B cell (primary cell): ENCODE measurements at regions not wholly inside any gene's neighbourhood (a gene's known extent, or its start where the extent isn't known, plus 50 kb on each side); places are given as distances from the start of the nearest gene placed in this dataset.

Experiments
- ATAC-seq: fragments of 200-7000 bp; cut with Tn5 transposase; one replicate; pipeline ENCODE4 v1.10.0; 2021; ENCODE audit warnings: low read depth, mild to moderate bottlenecking, moderate number of reproducible peaks, moderate library complexity
- CTCF ChIA-PET: fragments of 350-600 bp; sonication (Branson Sonifier 250); formaldehyde crosslinking; loops from one replicate; lab custom pipeline; 2021; ENCODE audit warnings: antibody characterized with exemption, inconsistent platforms; lab: Charles Lee
- POLR2A ChIA-PET: fragments of 350-600 bp; sonication (Branson Sonifier 250); formaldehyde crosslinking; loops from one replicate; lab custom pipeline; 2021; ENCODE audit warnings: antibody characterized with exemption; lab: Charles Lee
- DNase-seq: peaks from one replicate; pipeline ENCODE4 v3.0.0; 2013
- H2AFZ ChIP-seq: 2 replicates; pipeline ENCODE4 v1.6.1; 2012; ENCODE audit warnings: mild to moderate bottlenecking, low read depth, low read length; ENCODE audit not compliant: insufficient read depth, poor library complexity, severe bottlenecking
- H3K27ac ChIP-seq, 2 donors: 1 replicate in 1 of 2; 2 replicates in 1 of 2; pipeline ENCODE4 v1.5.1; 2012 to 2013; ENCODE audit warnings: low read length in 2 of 2, mild to moderate bottlenecking in 2 of 2, moderate library complexity in 1 of 2
- H3K27me3 ChIP-seq, 4 experiments: fragments of 200-600 bp in 1 of 4; sonication (generic) in 1 of 4; replicated peaks in 1 of 4; 1 replicate in 2 of 4; 2 replicates in 2 of 4; pipeline versions ENCODE4 v1.6.1 to v1.7.0; 2013 to 2016; ENCODE audit warnings: low read length in 3 of 4, mild to moderate bottlenecking in 2 of 4, mixed read lengths in 1 of 4, moderate library complexity in 1 of 4; ENCODE audit not compliant: insufficient read depth in 4 of 4, control insufficient read depth in 3 of 4; ENCODE audit errors: control extremely low read depth in 1 of 4
- H3K36me3 ChIP-seq, 2 experiments: replicated peaks in 1 of 2; 1 replicate in 1 of 2; 2 replicates in 1 of 2; pipeline versions ENCODE4 v1.6.1 to v1.7.1; 2013; ENCODE audit warnings: low read length in 1 of 2; ENCODE audit not compliant: insufficient read depth in 2 of 2, control insufficient read depth in 1 of 2; ENCODE audit errors: control extremely low read depth in 1 of 2, extremely low read depth in 1 of 2
- H3K4me1 ChIP-seq, 2 donors: fragments of 200-600 bp in 1 of 2; sonication (generic) in 1 of 2; 1 replicate in 1 of 2; 2 replicates in 1 of 2; pipeline versions ENCODE4 v1.5.1 to v1.6.1; 2013 to 2017; ENCODE audit warnings: low read length in 2 of 2; ENCODE audit not compliant: control insufficient read depth in 2 of 2, insufficient read depth in 2 of 2
- H3K4me2 ChIP-seq: replicated peaks from 2 replicates; pipeline ENCODE3; 2012; ENCODE audit warnings: mild to moderate bottlenecking, low read depth, low read length; ENCODE audit not compliant: poor library complexity, severe bottlenecking
- H3K4me3 ChIP-seq, 5 experiments: fragments of 200-600 bp in 1 of 5; sonication (generic) in 1 of 5; 1 replicate in 3 of 5; 2 replicates in 2 of 5; pipeline versions ENCODE4 v1.5.1 to v1.7.0; 2011 to 2016; ENCODE audit warnings: low read length in 4 of 5, mild to moderate bottlenecking in 4 of 5, low read depth in 2 of 5, control low read depth in 1 of 5, moderate library complexity in 1 of 5; ENCODE audit not compliant: insufficient read depth in 1 of 5; ENCODE audit errors: control extremely low read depth in 1 of 5, extremely low read depth in 1 of 5
- H3K79me2 ChIP-seq: fragments of 200-600 bp; sonication (generic); one replicate; pipeline ENCODE4 v1.6.0; 2016; ENCODE audit warnings: low read length; ENCODE audit not compliant: control insufficient read depth, insufficient read depth
- H3K9ac ChIP-seq: fragments of 200-600 bp; sonication (generic); 2 replicates; pipeline ENCODE4 v1.6.1; 2017; ENCODE audit warnings: mild to moderate bottlenecking, low read length, moderate library complexity
- H3K9me3 ChIP-seq, 3 donors: one replicate each; pipeline versions ENCODE4 v1.6.1 to v1.7.1; 2013; ENCODE audit warnings: low read length in 2 of 3; ENCODE audit not compliant: control insufficient read depth in 2 of 3, insufficient read depth in 1 of 3; ENCODE audit errors: control extremely low read depth in 1 of 3
- H4K20me1 ChIP-seq: 2 replicates; pipeline ENCODE4 v1.6.0; 2012; ENCODE audit warnings: mild to moderate bottlenecking, low read length; ENCODE audit not compliant: insufficient read depth, control insufficient read depth, poor library complexity, severe bottlenecking
- H3K27ac Mint-ChIP-seq: one replicate; pipeline ENCODE4 v1.8.0; 2021; ENCODE audit warnings: mixed read lengths
- H3K27me3 Mint-ChIP-seq: one replicate; pipeline ENCODE4 v1.8.0; 2021; ENCODE audit warnings: mixed read lengths
- H3K4me1 Mint-ChIP-seq: one replicate; pipeline ENCODE4 v1.8.0; 2021; ENCODE audit warnings: mixed read lengths
- H3K4me3 Mint-ChIP-seq: one replicate; pipeline ENCODE4 v1.8.0; 2021; ENCODE audit warnings: mixed read lengths
- H3K9me3 Mint-ChIP-seq: one replicate; pipeline ENCODE4 v1.8.0; 2022; ENCODE audit warnings: mixed read lengths; ENCODE audit not compliant: insufficient read depth
- EZH2 ChIP-seq: IDR thresholded peaks from 2 replicates; pipeline ENCODE4 v1.6.1; 2012; ENCODE audit warnings: borderline replicate concordance, low read depth, mild to moderate bottlenecking, moderate library complexity, low read length; ENCODE audit not compliant: insufficient read depth, poor library complexity, severe bottlenecking
- WGBS: methylation state at CpG from one replicate; pipeline ENCODE4 v1.1.5; 2013; ENCODE audit warnings: missing lambda C conversion rate; ENCODE audit not compliant: insufficient coverage; 5-methylcytosine and 5-hydroxymethylcytosine counted together
- intact Hi-C: fragments of 100-400 bp; cut with micrococcal nuclease; formaldehyde crosslinking; loops from one replicate; pipeline ENCODE4 v1.10.0; 2022
- TF ChIP-seq, protein P1 (sequence below): fragments of 200-600 bp; IDR thresholded peaks from one replicate; pipeline ENCODE4 v1.8.0; 2022; ENCODE audit warnings: antibody characterized with exemption, mild to moderate bottlenecking

GRCh38 chr4:138960175-138960710, 55.3 kb upstream of the NOCT start:
- TF ChIP-seq EZH2: no peak
- TF ChIP-seq, protein P1, sequence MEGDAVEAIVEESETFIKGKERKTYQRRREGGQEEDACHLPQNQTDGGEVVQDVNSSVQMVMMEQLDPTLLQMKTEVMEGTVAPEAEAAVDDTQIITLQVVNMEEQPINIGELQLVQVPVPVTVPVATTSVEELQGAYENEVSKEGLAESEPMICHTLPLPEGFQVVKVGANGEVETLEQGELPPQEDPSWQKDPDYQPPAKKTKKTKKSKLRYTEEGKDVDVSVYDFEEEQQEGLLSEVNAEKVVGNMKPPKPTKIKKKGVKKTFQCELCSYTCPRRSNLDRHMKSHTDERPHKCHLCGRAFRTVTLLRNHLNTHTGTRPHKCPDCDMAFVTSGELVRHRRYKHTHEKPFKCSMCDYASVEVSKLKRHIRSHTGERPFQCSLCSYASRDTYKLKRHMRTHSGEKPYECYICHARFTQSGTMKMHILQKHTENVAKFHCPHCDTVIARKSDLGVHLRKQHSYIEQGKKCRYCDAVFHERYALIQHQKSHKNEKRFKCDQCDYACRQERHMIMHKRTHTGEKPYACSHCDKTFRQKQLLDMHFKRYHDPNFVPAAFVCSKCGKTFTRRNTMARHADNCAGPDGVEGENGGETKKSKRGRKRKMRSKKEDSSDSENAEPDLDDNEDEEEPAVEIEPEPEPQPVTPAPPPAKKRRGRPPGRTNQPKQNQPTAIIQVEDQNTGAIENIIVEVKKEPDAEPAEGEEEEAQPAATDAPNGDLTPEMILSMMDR: no peak
- DNase-seq (no peak), ATAC-seq (no peak)
- no peak overlapping the region for H3K27ac Mint-ChIP-seq
- Histone ChIP-seq H3K27me3 (no peaks in the 10 kb centered on the region), H3K4me3 (no peak overlapping the region), H2AFZ (no peak overlapping the region), H3K4me2 (no peak overlapping the region), H3K79me2 (no peaks in the 10 kb centered on the region), H4K20me1 (no peaks in the 10 kb centered on the region), H3K9ac (no peak overlapping the region), H3K36me3 (no peaks in the 10 kb centered on the region), H3K27ac (no peak overlapping the region), H3K9me3 (no peaks in the 10 kb centered on the region), H3K4me1 (no peaks in the 10 kb centered on the region)
- H3K9me3 Mint-ChIP-seq: no peaks in the 10 kb centered on the region
- H3K4me1 Mint-ChIP-seq: no peaks in the 10 kb centered on the region
- intact Hi-C loops: no loop called here
- CTCF ChIA-PET: no interaction called here
- 38% methylated on average over 1 of the region's 4 CpGs for WGBS
- no peak overlapping the region for H3K4me3 Mint-ChIP-seq
- peaks cover 7% of the 10 kb centered on the region for H3K27me3 Mint-ChIP-seq
- POLR2A ChIA-PET: no interaction called here

GRCh38 chr4:138959097-138959815, 56.3 kb upstream of the NOCT start:
- no peaks in the 10 kb centered on the region for H3K9me3 ChIP-seq
- H3K4me3 Mint-ChIP-seq: no peak overlapping the region
- H3K4me1 Mint-ChIP-seq: no peaks in the 10 kb centered on the region
- H3K9ac ChIP-seq: no peak overlapping the region
- no peaks in the 10 kb centered on the region for H3K27me3 ChIP-seq
- intact Hi-C loops: no loop called here
- no peak overlapping the region for H3K27ac Mint-ChIP-seq
- ATAC-seq (no peak), DNase-seq (no peak)
- 62% methylated on average over 3 of the region's 5 CpGs for WGBS
- H3K27me3 Mint-ChIP-seq: peaks cover 7% of the 10 kb centered on the region
- no peak overlapping the region for H3K27ac ChIP-seq
- H4K20me1 ChIP-seq: no peaks in the 10 kb centered on the region
- no peaks in the 10 kb centered on the region for H3K4me1 ChIP-seq
- no peak overlapping the region for H3K4me2 ChIP-seq
- CTCF ChIA-PET: no interaction called here
- H3K36me3 ChIP-seq: no peaks in the 10 kb centered on the region
- no peaks in the 10 kb centered on the region for H3K9me3 Mint-ChIP-seq
- H3K4me3 ChIP-seq: no peak overlapping the region
- no peaks in the 10 kb centered on the region for H3K79me2 ChIP-seq
- POLR2A ChIA-PET: no interaction called here
- no peak overlapping the region for H2AFZ ChIP-seq
- TF ChIP-seq EZH2: no peak
- TF ChIP-seq, protein P1: no peak
